Epithelial cell of esophagus (primary cell): ENCODE measurements at regions not wholly inside any gene's neighbourhood (a gene's known extent, or its start where the extent isn't known, plus 50 kb on each side); places are given as distances from the start of the nearest gene placed in this dataset.

Experiments used
- DNase-seq: peaks from one replicate; pipeline ENCODE4 v3.0.0; 2010; ENCODE audit warnings: low read depth
- H3K4me3 ChIP-seq: 2 replicates; pipeline ENCODE4 v1.5.1; 2011; ENCODE audit warnings: mild to moderate bottlenecking, low read length, control low read depth
- CTCF ChIP-seq: IDR thresholded peaks from 2 replicates; pipeline ENCODE4 v1.5.1; 2011; ENCODE audit warnings: low read depth, mild to moderate bottlenecking, low read length, control low read depth, inconsistent platforms; ENCODE audit not compliant: insufficient read depth; ENCODE audit errors: missing control alignments

DNA sequence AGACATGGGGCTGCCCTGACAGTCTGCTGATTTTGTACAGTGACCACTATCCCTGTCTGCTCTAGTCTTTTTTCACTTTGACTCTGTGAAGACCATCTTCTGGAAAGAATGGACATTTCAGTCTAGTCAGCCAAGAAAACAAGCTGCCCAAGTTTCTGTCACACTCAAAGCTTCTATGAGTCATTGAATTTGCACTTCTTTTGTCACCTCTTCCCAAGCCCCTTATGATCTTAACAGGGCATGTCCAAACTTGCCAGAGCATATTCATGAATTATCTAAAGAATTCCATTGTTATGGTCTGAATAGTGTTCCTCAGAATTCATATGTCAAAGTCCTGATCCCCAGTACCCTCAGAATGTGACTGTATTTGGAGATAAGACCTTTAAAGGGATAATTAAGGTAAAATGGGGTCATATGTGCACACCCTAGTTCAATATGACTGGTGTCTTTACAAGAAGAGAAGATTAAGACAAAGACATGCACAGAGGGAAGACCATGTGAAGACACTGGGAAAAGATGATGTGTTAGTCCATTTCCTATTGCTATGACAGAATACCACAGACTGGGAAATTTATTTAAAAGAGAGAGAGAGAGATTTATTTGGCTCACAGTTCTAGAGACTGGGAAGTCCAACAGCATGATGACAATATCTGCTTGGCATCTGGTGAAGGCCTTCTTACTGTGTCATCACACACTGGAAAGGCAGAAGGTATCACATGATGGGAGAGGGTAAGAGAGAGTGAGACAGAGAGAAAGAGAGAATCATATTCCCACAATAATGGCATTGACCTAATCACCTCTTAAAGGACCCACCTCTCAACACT is 242.6 kb downstream of the BTG1 start:
- H3K4me3 ChIP-seq, result no peak overlapping the region
- peak; percentile 66 for DNase-seq
- no peak for TF ChIP-seq CTCF

- no peak for TF ChIP-seq CTCF
- DNase-seq, result no peak
- no peak overlapping the region for H3K4me3 ChIP-seq
Observed at GRCh38 chr12:91901381-91902074, 244.1 kb downstream of the BTG1 start.

DNA sequence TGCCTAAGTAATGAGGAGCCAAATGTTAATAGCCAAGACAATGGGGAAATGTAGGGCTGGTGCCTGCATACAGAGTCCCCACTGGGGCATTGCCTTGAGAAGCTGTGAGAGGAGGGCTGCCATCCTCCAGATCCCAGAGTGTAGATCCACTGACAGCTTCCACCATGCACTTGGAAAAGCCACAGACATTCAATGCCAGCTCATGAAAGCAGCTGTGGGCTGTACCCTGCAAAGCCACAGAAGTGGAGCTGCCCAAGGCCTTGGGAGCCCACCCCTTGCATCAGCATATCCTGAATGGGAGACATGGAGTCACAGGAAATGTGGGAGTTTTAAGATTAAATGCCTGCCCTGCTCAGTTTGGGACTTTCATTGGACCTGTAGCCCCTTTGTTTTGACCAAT is 244.7 kb downstream of the BTG1 start:
- DNase-seq, result no peak
- no peak overlapping the region for H3K4me3 ChIP-seq
- no peak for TF ChIP-seq CTCF

GRCh38 chr12:91899056-91899455 is 246.6 kb downstream of the BTG1 start:
- DNase-seq, result no peak
- TF ChIP-seq CTCF, result no peak
- H3K4me3 ChIP-seq, result no peak overlapping the region

- no peak overlapping the region for H3K4me3 ChIP-seq
- DNase-seq, result no peak
- no peak for TF ChIP-seq CTCF
Observed at GRCh38 chr12:91897025-91897515, 248.6 kb downstream of the BTG1 start.

DNA sequence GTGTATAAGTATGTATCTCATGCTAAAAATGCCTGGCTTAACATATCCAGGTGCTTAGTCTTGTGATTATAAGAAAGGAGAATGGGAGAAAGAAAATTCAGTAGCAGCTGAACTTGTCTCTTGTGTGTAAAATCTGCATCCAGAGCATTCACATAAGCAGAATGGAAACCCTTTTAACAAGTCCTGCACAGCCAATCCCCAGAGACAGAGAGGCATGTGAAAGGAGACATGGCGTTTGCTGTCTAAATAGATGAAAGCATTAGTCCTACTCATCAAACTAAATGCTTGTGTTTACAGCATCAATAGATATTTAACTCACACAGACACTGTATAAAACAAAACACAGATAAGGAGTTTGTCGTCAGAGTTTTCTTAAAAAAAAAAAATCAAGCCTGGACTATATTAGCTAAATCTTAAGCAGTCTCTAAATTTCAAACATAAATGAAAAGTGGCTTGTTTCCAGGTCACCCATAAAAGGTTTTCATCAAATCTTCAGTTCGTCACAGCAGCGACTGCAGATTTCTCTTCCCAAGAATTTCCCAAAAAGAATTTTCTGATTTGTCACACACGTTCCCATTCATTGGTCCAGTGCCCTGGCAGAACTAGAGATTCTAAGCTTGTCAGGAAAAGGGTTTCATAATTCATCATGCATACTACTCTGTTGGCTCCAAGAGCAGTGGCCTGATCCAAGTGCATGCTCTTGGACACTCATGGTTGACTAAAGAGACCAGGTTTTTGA is 249.2 kb downstream of the BTG1 start:
- no peak for DNase-seq
- no peak for TF ChIP-seq CTCF
- no peak overlapping the region for H3K4me3 ChIP-seq
